ENCODE measurements at regions not wholly inside any gene's neighbourhood (a gene's known extent, or its start where the extent isn't known, plus 50 kb on each side); places are given as distances from the start of the nearest gene placed in this dataset.

DNA sequence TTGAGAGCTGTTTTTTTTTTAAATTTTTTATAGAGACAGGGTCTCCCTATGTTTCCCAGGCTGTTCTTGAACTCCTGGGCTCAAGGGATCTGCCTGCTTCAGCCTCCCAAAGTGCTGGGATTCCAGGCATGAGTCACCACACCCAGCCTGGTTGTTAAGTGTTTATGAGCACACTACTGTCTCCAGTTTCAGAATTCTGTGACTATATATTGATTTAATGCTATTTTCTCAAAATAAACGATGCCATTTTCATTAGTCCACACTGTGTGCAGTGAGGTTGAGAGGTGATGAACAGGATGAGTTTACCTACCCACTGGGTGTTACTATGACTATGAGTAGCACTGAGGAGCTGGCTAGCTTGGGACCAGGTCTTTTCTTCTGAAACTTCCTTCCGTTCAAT, 110.9 kb upstream of the FAM180A start:
- TF ChIP-seq CTCF (IDR thresholded peaks at IDR 0.05) (no peak), POLR2A (IDR thresholded peaks at IDR 0.05) (no peak)

All from esophagus squamous epithelium (tissue), 4 donors.